SU-DHL-6 (cell line): ENCODE measurements at regions not wholly inside any gene's neighbourhood (a gene's known extent, or its start where the extent isn't known, plus 50 kb on each side); places are given as distances from the start of the nearest gene placed in this dataset.

Experiments
- H2AFZ ChIP-seq: fragments of 200-600 bp; sonication (generic); 2 replicates; pipeline ENCODE4 v1.6.1; 2014; ENCODE audit warnings: low read depth, mild to moderate bottlenecking, moderate library complexity, mixed read lengths, antibody characterized with exemption, low read length; ENCODE audit not compliant: severe bottlenecking
- H3F3A ChIP-seq: fragments of 200-600 bp; shearing (Covaris generic); 2 replicates; pipeline ENCODE4 v1.6.0; 2016; ENCODE audit warnings: antibody characterized with exemption, mild to moderate bottlenecking; ENCODE audit not compliant: insufficient read depth
- H3K27ac ChIP-seq: fragments of 200-600 bp; sonication (generic); 2 replicates; pipeline ENCODE4 v1.5.1; 2016; ENCODE audit warnings: low read depth, mild to moderate bottlenecking, low read length, moderate library complexity, mixed read lengths
- H3K27me3 ChIP-seq: fragments of 200-600 bp; sonication (generic), shearing (Covaris generic); 2 replicates; pipeline ENCODE4 v1.6.0; 2014; ENCODE audit warnings: mild to moderate bottlenecking, low read length
- H3K36me3 ChIP-seq: fragments of 200-600 bp; sonication (generic); 2 replicates; pipeline ENCODE4 v1.6.1; 2014; ENCODE audit warnings: mild to moderate bottlenecking, low read length, mixed read lengths
- H3K4me2 ChIP-seq: fragments of 300-600, 200-600 bp; shearing (Covaris generic), sonication (generic); 2 replicates; pipeline ENCODE4 v1.6.0; 2014; ENCODE audit warnings: low read length, low read depth, mild to moderate bottlenecking; ENCODE audit not compliant: poor library complexity, severe bottlenecking
- H3K4me3 ChIP-seq: fragments of 200-600 bp; sonication (generic); 2 replicates; pipeline ENCODE4 v1.5.1; 2014; ENCODE audit warnings: antibody characterized with exemption, low read length, mild to moderate bottlenecking, mixed read lengths; ENCODE audit not compliant: insufficient read depth, poor library complexity, severe bottlenecking
- H3K79me2 ChIP-seq: fragments of 200-600 bp; sonication (generic); 2 replicates; pipeline ENCODE4 v1.6.1; 2014; ENCODE audit warnings: mild to moderate bottlenecking, low read length, moderate library complexity; ENCODE audit not compliant: insufficient read depth
- H3K9ac ChIP-seq: fragments of 200-600 bp; sonication (generic); 2 replicates; pipeline ENCODE4 v1.7.0; 2014; ENCODE audit warnings: mild to moderate bottlenecking, low read length
- H3K9me2 ChIP-seq: fragments of 200-600 bp; sonication (generic); replicated peaks from 2 replicates; pipeline ENCODE4 v1.6.1; 2014; ENCODE audit warnings: low read length; ENCODE audit not compliant: insufficient read depth
- H3K9me3 ChIP-seq: fragments of 200-600 bp; sonication (generic); 2 replicates; pipeline ENCODE4 v1.6.1; 2014; ENCODE audit warnings: low read length, mixed read lengths; ENCODE audit not compliant: insufficient read depth
- H4K20me1 ChIP-seq: fragments of 200-600 bp; sonication (generic); 2 replicates; pipeline ENCODE4 v1.6.1; 2014; ENCODE audit warnings: low read depth, mild to moderate bottlenecking, antibody characterized with exemption, low read length, moderate library complexity, mixed read lengths
- CTCF ChIP-seq: fragments of 200-600 bp; sonication (generic); IDR thresholded peaks from one replicate; pipeline ENCODE4 v1.5.1; 2017; ENCODE audit warnings: antibody characterized with exemption, mild to moderate bottlenecking, low read length, moderate library complexity; ENCODE audit not compliant: insufficient read depth, poor library complexity, severe bottlenecking
- EZH2phosphoT487 ChIP-seq: fragments of 200-600 bp; sonication (generic), shearing (Covaris generic); conservative IDR thresholded peaks from 2 replicates; pipeline ENCODE4 v1.6.1; 2018; ENCODE audit warnings: mild to moderate bottlenecking, antibody characterized with exemption, low read length, moderate library complexity, mixed read lengths

- no peaks in the 10 kb centered on the region for H3K9me2 ChIP-seq
- H2AFZ ChIP-seq: no peak overlapping the region
- H3K9ac ChIP-seq: no peak overlapping the region
- H3F3A ChIP-seq: no peaks in the 10 kb centered on the region
- H4K20me1 ChIP-seq: no peaks in the 10 kb centered on the region
- no peaks in the 10 kb centered on the region for H3K79me2 ChIP-seq
- no peaks in the 10 kb centered on the region for H3K9me3 ChIP-seq
- H3K36me3 ChIP-seq: no peaks in the 10 kb centered on the region
- no peak overlapping the region for H3K27ac ChIP-seq
- no peak for TF ChIP-seq CTCF
- TF ChIP-seq EZH2phosphoT487: no peak
- no peak overlapping the region for H3K4me2 ChIP-seq
- no peaks in the 10 kb centered on the region for H3K27me3 ChIP-seq
- no peak overlapping the region for H3K4me3 ChIP-seq
These were observed 60.3 kb downstream of the AVPR1A start for GRCh38 chr12:63090716-63091115.

GRCh38 chr12:63086149-63086915, 64.7 kb downstream of the AVPR1A start:
- Histone ChIP-seq H2AFZ (no peak overlapping the region), H3K79me2 (no peaks in the 10 kb centered on the region), H3K9me3 (no peaks in the 10 kb centered on the region), H3K9ac (no peak overlapping the region), H3K9me2 (no peaks in the 10 kb centered on the region), H3K27me3 (no peaks in the 10 kb centered on the region), H3F3A (no peaks in the 10 kb centered on the region), H3K4me3 (no peak overlapping the region), H4K20me1 (no peaks in the 10 kb centered on the region), H3K27ac (no peak overlapping the region), H3K4me2 (no peak overlapping the region), H3K36me3 (no peaks in the 10 kb centered on the region)
- TF ChIP-seq CTCF (no peak), EZH2phosphoT487 (no peak)

GRCh38 chr12:63085120-63085519, 65.9 kb downstream of the AVPR1A start:
- Histone ChIP-seq H3K36me3 (no peaks in the 10 kb centered on the region), H2AFZ (no peak overlapping the region), H3K27me3 (no peaks in the 10 kb centered on the region), H4K20me1 (no peaks in the 10 kb centered on the region), H3K27ac (no peak overlapping the region), H3K9ac (no peak overlapping the region), H3K4me3 (no peak overlapping the region), H3K9me2 (no peaks in the 10 kb centered on the region), H3K9me3 (no peaks in the 10 kb centered on the region), H3K4me2 (no peak overlapping the region), H3F3A (no peaks in the 10 kb centered on the region), H3K79me2 (no peaks in the 10 kb centered on the region)
- no peak for TF ChIP-seq CTCF
- TF ChIP-seq EZH2phosphoT487: no peak
